Ovary (tissue), 7 donors: ENCODE measurements at regions not wholly inside any gene's neighbourhood (a gene's known extent, or its start where the extent isn't known, plus 50 kb on each side); places are given as distances from the start of the nearest gene placed in this dataset.

Source experiments
- DNase-seq, 5 donors: peaks; one replicate each; pipeline ENCODE4 v3.0.0-alpha.2; 2019 to 2020
- H3K27ac ChIP-seq, 2 donors: fragments of 200-600 bp; one replicate each; pipeline versions ENCODE4 v1.5.1 to v1.8.0; 2019 to 2022
- H3K27me3 ChIP-seq: fragments of 200-600 bp; one replicate; pipeline ENCODE4 v1.8.0; 2022
- H3K36me3 ChIP-seq: fragments of 200-600 bp; sonication (generic); one replicate; pipeline ENCODE4 v1.5.1; 2019
- H3K4me1 ChIP-seq: one replicate; pipeline ENCODE4 v1.8.1; 2013; ENCODE audit warnings: mild to moderate bottlenecking, moderate library complexity; ENCODE audit not compliant: insufficient read depth
- H3K4me3 ChIP-seq: fragments of 200-600 bp; sonication (generic); one replicate; pipeline ENCODE4 v1.5.1; 2017
- H3K9me3 ChIP-seq, 2 donors: fragments of 200-600 bp in 1 of 2; sonication (generic) in 1 of 2; one replicate each; pipeline versions ENCODE4 v1.5.1 to v1.8.1; 2013 to 2019; ENCODE audit warnings: mild to moderate bottlenecking in 1 of 2, moderate library complexity in 1 of 2
- CTCF ChIP-seq, 3 donors: fragments of 450-650 bp in 2 of 3; fragments of 200-600 bp in 1 of 3; IDR thresholded peaks; one replicate each; pipeline versions ENCODE4 v1.5.1 to v1.8.0; 2016 to 2022; ENCODE audit warnings: antibody characterized with exemption in 3 of 3, mild to moderate bottlenecking in 1 of 3
- EP300 ChIP-seq: sonication (generic); formaldehyde crosslinking; IDR thresholded peaks from one replicate; pipeline ENCODE4 v1.6.1; 2017; ENCODE audit warnings: antibody characterized with exemption
- POLR2A ChIP-seq: fragments of 450-650 bp; IDR thresholded peaks from one replicate; pipeline ENCODE4 v1.6.1; 2017; ENCODE audit warnings: antibody characterized with exemption, mild to moderate bottlenecking, moderate library complexity
- WGBS, 3 donors: extraction: QIAGEN DNeasy Blood & Tissue Kit in 1 of 3; methylation state at CpG; one replicate each; pipeline versions ENCODE4 v1.1.5 to v1.1.7; 2013 to 2017; 5-methylcytosine and 5-hydroxymethylcytosine counted together
- intact Hi-C, 4 donors: fragments of 100-400 bp; cut with DNase I; formaldehyde crosslinking; loops; one replicate each; pipeline versions ENCODE4 v1.11.0 to v1.15.1; 2022 to 2023
- donor health status: DM: no; HTN: no; CAD: no; lungs with moderate emphysema.
- donor health status: DM: no; HTN: no; CAD: no.
- donor health status: Bipolar disorder and iron deficiency.
- donor health status: DM: no; HTN: no; CAD: no.
- donor health status: DM: yes; HTN: yes; CAD: no.

DNA sequence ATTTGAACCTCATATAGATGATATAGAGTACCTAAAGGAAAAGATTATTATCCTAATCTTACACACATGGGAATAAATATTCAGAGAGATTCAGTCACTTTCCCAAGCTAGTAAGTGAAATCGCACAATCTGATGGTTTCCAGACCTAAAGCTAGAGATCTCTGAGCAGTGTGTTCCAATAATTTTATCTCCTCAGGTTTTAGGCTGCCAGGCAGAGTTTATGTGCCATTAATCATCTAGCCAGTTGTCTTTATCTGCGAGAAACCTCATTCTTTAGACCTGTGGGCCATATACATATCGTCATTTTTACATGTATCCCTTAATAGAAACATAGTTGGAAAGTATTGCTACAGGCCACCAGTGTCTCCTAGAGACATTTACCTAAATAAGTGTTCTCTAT lies 647.2 kb upstream of the STEAP1 start:
- H3K36me3 ChIP-seq: no peaks in the 10 kb centered on the region
- 89 to 93% (median 92%) methylated on average over 3 of the region's 3 CpGs for WGBS, 3 donors
- intact Hi-C loops: no loop called here
- H3K9me3 ChIP-seq: no peaks in the 10 kb centered on the region
- no peaks in the 10 kb centered on the region for H3K4me1 ChIP-seq
- no peak for DNase-seq
- no peak for TF ChIP-seq CTCF (IDR thresholded peaks at IDR 0.05)
- TF ChIP-seq POLR2A: no peak
- TF ChIP-seq EP300: no peak
- no peak overlapping the region for H3K27ac ChIP-seq
- no peaks in the 10 kb centered on the region for H3K27me3 ChIP-seq
- no peak overlapping the region for H3K4me3 ChIP-seq

DNA sequence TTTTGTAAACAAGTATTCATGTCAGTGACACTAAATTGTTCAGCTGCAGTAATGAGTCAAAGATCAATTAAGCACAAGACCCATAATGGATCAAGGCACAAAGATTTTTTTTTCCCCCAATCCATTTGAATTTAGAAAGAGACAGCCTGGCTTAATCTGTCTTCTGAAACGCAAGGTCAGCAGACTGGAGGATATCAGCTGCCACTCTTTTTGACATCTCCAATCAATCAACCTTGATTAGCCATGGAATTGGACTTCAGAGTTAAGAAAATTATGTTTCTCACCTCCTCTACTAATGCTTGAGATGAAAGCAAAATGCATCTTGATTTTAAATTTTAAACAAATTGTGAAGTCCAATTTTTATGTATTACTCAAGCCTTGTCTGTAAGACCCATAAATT lies 642.4 kb upstream of the STEAP1 start:
- H3K27ac ChIP-seq: no peak overlapping the region
- H3K4me1 ChIP-seq: no peaks in the 10 kb centered on the region
- TF ChIP-seq CTCF (IDR thresholded peaks at IDR 0.05): no peak
- TF ChIP-seq EP300: no peak
- TF ChIP-seq POLR2A: no peak
- no peak for DNase-seq
- intact Hi-C loops: no loop called here
- no peak overlapping the region for H3K4me3 ChIP-seq
- H3K36me3 ChIP-seq: no peaks in the 10 kb centered on the region
- WGBS, 3 donors: 79 to 89% (median 85%) methylated on average over 1 of the region's 1 CpG
- no peaks in the 10 kb centered on the region for H3K9me3 ChIP-seq
- no peaks in the 10 kb centered on the region for H3K27me3 ChIP-seq

- 26 to 57% (median 35%) methylated on average over 3 of the region's 3 CpGs for WGBS, 3 donors
- H3K4me3 ChIP-seq: no peak overlapping the region
- H3K27ac ChIP-seq: no peak overlapping the region
- DNase-seq: no peak
- H3K4me1 ChIP-seq: no peaks in the 10 kb centered on the region
- TF ChIP-seq POLR2A (no peak), EP300 (no peak), CTCF (IDR thresholded peaks at IDR 0.05) (no peak)
- intact Hi-C loops: no loop called here
- H3K27me3 ChIP-seq: no peaks in the 10 kb centered on the region
- H3K9me3 ChIP-seq: no peaks in the 10 kb centered on the region
- no peaks in the 10 kb centered on the region for H3K36me3 ChIP-seq
These were observed 639.3 kb upstream of the STEAP1 start for GRCh38 chr7:89514970-89515369.

DNA sequence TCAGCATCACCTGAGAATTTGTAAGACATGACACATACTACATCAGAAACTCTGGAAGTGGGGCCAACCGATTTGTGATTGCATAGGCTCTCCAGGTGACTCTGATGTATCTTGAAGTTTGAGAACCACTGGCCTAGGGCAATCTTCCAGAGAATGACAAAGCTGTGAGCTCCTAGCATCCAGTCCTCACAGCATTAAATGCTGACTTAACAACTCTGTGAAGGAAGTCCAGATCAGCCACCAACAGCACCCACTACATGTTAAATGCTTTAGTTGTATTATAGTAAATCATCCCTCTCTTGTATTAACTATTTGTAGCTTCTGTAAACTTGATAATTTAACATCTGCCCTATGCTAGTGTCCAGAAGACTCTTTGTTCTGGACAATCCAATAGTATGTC lies 636.5 kb upstream of the STEAP1 start:
- DNase-seq: no peak
- no peak overlapping the region for H3K27ac ChIP-seq
- no peak overlapping the region for H3K4me3 ChIP-seq
- no peaks in the 10 kb centered on the region for H3K27me3 ChIP-seq
- TF ChIP-seq EP300 (no peak), POLR2A (no peak), CTCF (IDR thresholded peaks at IDR 0.05) (no peak)
- WGBS, 3 donors: 87 to 89% (median 87%) methylated on average over 1 of the region's 1 CpG
- H3K4me1 ChIP-seq: no peaks in the 10 kb centered on the region
- H3K9me3 ChIP-seq: no peaks in the 10 kb centered on the region
- intact Hi-C loops: no loop called here
- no peaks in the 10 kb centered on the region for H3K36me3 ChIP-seq

- WGBS, 3 donors: 91 to 100% (median 93%) methylated on average over 1 of the region's 1 CpG
- H3K36me3 ChIP-seq: no peaks in the 10 kb centered on the region
- DNase-seq: no peak
- no peaks in the 10 kb centered on the region for H3K9me3 ChIP-seq
- no peak overlapping the region for H3K27ac ChIP-seq
- intact Hi-C loops: no loop called here
- TF ChIP-seq POLR2A: no peak
- TF ChIP-seq EP300: no peak
- no peak for TF ChIP-seq CTCF (IDR thresholded peaks at IDR 0.05)
- H3K4me1 ChIP-seq: no peaks in the 10 kb centered on the region
- H3K4me3 ChIP-seq: no peak overlapping the region
- no peaks in the 10 kb centered on the region for H3K27me3 ChIP-seq
These were observed 604.5 kb upstream of the STEAP1 start for GRCh38 chr7:89549768-89550167.
